Eye (tissue), 1 donor: ENCODE measurements at regions not wholly inside any gene's neighbourhood (a gene's known extent, or its start where the extent isn't known, plus 50 kb on each side); places are given as distances from the start of the nearest gene placed in this dataset.
"Not testable (repeated sequence)": the region's sequence is repeated elsewhere in the genome, so short reads cannot be mapped to it uniquely, and the experiment has no call there.

Source experiments
- DNase-seq: peaks from one replicate; pipeline ENCODE4 v3.0.0-alpha.2; 2015

DNA sequence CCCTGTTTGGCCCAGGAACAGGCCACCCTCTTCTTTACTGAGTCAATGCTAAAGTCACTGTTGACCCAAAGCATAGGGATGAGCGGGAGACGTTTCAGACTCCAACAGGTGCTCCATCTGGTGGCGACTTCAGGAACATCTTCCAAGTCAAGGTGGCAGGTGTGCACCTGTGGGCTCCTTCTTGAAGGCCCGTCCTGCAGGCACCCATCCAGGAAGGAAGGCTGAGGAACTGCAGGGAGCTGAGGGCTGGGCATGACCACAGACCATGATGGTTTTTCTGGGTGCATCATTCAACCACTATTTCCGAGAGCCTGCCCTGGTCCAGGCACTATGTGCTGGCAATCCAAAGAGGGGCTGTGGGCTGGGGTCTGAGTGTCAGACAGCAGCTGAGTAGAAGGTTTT lies 142.8 kb downstream of the NDUFA10 start:
- peak; percentile 79 for DNase-seq

DNA sequence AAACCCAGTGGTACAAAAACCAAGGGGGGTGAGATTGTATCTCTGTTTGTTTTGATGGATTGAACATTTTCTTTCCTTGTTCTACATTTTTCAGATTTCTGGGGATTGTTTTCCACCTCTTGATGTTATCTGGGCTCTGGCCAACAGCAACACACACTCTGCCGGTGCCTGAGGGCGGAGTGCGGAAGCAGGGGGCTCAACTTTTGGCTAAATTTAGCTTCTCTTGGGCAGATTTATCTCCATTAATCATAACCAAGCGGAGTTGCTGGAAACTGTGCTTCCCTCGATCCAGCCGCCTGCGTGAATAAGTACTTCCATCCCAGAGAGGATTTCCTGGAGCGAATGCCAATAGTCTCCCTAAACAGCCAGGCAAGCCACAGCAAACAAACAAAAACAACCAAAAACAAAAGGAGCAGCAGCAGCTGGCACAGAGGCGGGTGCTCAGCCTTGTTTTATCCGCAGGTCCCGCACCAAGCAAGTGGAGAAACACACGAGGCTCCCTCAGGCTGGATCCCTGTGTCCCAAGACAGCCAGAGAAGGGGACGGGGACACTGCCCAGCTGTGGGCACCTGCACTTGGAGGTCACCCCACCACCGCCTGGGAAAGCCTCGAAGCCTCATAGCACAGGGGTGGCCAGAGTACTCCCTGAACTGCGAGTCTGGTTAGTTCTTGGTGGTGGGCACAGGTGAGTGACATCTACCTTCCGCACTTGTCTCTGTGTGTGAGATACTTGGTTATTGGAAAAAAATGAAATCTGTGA lies 143.4 kb downstream of the NDUFA10 start:
- DNase-seq = peak; percentile 77

DNA sequence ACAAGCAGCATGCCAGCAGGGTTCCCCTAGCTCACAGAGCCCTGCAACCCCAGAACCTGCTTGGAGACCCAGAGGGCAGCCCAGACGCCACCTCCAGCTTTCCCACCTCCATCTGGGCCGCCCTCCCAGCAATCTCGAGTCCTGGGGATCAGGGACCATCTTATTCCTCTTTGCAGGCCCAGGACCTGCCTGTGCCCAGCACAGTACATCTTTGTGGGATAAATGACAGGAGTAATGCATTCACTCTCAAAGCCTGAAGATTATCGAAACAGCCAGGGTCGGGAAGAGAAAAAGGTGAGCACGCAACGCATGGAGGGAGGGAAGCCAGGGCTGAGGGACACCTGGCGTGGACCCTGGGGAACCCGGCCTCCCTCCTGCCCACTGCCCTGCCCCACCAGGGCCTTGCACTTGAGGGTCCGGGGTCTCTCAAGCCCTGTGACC lies 144.1 kb downstream of the NDUFA10 start:
- DNase-seq = no peak

DNA sequence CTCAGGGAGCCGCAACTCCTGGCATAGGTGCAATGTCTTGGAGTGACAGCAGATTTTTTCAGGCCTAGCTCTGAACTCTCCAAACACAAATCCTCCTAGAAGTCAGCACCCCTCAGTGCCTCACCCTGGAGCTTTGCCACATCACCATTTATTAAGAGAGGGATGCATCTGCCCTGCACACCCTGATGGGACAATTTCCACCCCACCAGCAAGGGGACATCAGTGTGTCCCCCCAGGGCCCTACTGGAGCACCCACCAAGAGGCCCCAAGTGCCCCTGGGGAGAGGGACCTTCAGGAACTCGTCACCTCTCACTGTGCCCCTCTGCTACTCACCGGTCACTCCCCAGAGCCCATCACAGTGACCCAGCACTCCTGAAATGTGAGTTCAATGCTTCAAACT lies 144.7 kb downstream of the NDUFA10 start:
- DNase-seq = no peak

DNA sequence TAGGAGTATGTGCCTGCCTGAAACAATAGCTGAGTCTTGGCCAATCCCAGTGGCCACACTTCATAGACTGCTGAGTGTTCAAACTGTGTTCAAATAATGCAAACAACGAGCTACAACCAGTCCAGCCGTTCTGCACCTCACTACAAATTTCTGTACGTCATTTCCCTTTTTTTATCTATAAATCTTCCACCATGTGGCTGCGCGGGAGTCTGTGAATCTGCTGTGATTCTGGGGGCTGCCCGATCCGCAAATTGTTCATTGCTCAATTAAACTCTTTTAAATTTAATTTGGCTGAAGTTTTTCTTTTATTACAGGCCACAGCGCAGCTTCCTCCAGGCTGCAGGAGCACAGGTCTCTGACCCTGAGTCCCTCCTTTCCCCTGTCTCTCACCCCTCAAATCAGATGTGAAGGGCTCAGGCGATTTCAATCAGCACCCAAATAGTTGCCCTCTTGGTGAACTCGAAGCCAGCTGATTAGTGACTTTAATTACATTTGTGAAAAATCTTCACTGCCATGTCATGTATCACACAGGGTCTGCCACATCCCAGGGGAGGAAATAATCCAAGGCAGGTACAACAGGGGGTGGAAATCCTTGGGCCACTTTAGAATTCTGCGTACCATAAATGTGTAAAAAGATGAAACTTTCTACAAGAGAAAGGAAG lies 145.6 kb downstream of the NDUFA10 start:
- no peak for DNase-seq

DNA sequence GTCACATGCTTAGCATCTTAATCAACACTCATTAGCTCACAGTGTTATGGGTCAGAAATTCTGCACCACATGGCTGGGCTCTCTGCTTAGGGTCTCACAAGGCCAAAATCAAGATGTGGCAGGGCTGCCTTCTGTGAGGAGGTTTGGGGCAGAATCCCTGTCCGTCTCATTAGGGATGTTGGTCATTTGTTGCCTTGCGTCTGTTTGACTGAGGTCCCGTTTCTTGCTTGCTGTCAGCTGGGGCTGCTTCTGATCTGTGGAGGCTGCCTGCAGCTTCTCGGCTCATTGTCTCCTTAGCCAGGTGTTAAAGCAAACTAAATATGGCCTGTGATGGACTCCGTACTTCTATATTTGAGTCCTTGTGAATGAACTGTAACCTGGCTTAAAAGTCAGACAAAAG lies 146.5 kb downstream of the NDUFA10 start:
- no peak for DNase-seq

DNA sequence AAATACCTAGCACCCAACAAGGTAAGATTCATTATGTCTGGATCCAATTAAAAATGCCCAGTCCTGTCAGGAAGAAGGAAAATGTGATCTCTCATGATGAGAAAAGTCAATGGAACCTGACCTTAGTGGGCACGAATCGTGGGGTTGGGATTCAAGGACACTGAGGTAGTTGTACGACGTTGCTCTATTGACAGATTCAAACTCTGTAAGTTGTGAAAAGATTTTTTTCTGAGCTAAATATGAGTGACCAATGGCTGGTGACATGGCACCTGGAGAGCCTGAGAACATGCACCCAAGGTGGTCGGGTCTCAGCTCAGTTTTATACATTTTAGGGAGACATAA lies 148.2 kb downstream of the NDUFA10 start:
- DNase-seq = no peak

DNA sequence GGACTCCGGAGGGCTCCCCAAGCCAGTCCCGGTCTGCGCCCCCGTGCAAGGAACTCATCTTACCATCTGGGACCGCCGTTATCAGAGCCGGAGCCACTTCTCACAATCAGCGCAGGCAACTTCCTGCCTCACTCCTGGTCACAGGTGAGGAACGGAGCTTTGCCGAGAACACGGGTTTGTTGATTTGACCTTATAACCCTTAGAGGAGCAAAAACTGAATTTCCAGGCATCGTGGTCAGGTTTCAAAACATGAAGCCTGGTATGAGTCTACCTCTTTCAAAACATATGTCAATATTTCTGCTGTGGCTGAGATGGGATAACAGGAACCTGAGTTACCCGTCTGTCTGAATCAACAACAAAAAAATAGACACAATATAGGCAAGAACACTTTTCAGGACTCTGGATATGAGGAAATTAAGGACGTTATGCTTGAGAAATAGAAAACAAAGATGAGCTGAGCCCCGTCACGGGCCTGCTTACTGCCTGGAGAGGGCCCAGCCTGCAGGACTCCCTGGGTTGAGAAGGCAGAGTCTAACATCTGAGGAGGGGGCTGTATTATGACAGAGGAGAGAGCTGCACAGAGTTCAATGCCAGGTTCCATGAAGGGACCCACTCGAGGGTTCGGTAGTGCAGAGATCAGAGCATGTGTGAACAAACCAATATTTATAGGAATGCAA lies 148.7 kb downstream of the NDUFA10 start:
- DNase-seq = no peak

DNA sequence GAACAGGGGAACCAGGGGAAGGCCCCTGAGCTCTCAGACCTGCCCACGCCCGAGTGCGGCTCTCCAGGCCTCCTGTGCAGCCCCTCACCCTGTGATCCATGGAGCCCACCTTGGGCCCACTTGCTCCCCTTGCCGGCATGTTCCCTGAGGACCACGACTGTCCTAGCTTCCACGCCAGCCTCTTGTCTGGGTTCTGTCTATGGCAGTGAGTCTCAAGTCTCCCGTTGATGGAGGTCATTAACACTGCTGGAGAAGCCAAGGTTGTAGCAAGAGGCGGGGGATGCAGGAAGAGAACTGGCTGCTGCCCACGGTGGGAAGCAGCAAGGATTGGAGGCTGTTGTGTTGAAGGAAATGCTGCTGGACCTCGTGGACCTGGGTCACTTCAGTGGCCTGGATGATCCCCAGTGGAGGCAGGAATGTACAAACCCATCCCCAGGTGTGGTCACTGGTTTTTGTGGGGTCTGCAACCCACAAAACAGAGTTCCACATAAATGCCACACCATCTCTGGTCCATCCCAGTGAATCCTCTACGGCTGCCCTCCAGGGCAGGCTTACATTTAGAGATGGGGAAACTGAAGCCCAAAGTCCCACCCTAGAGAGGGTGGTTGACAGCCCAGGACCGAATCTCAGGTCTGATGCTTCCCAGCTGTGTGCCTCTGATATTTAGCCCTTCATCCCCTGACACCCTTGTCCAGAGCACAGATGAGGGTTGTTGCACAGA lies 150.3 kb downstream of the NDUFA10 start:
- DNase-seq = no peak

DNA sequence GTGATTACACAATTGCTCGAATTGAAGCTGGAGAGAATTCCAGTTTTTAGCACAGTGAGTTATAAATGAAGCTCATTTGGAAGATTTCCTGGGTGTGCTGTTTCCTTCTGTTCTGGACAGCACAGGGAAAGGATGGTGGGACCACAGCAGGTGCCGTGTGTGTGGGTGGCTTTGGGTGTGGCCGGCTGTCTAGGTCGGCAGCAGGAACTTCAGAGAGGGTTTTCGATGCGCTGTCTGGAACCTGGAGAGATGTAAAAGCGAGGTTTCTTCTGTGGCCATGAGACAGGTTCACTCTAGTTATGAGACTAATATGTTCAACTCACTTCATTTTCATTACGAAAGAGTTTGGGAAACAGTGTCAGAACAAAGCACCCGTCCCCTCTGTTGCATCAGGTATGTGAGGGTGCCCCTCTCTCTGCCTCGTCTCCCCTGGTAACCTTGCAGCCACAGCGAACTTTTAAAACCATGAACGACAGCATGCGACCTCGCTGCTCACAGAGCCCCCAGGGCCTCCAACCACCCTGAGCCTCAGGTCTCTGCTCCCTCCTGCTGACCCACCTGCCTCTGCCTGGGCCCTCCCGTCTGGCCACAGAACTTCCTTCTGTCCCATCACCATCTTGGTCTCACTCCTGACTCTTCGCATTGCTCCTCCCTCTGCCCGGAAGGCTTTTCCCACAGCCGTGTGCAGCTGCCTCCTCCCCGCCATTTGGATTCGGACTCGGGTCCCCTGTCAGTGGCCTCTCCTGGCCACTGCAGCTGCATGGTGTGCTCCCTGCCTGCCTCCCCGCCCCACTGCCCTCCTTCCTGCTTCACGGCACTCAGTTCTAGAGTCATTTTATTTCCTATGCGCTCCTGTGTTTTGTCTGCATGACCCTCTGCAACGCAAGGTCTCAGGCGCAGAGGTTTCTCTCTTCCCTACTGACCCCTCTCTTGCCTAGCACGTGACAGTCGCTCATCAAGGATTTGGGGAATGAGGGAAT lies 151.2 kb downstream of the NDUFA10 start:
- no peak for DNase-seq

DNA sequence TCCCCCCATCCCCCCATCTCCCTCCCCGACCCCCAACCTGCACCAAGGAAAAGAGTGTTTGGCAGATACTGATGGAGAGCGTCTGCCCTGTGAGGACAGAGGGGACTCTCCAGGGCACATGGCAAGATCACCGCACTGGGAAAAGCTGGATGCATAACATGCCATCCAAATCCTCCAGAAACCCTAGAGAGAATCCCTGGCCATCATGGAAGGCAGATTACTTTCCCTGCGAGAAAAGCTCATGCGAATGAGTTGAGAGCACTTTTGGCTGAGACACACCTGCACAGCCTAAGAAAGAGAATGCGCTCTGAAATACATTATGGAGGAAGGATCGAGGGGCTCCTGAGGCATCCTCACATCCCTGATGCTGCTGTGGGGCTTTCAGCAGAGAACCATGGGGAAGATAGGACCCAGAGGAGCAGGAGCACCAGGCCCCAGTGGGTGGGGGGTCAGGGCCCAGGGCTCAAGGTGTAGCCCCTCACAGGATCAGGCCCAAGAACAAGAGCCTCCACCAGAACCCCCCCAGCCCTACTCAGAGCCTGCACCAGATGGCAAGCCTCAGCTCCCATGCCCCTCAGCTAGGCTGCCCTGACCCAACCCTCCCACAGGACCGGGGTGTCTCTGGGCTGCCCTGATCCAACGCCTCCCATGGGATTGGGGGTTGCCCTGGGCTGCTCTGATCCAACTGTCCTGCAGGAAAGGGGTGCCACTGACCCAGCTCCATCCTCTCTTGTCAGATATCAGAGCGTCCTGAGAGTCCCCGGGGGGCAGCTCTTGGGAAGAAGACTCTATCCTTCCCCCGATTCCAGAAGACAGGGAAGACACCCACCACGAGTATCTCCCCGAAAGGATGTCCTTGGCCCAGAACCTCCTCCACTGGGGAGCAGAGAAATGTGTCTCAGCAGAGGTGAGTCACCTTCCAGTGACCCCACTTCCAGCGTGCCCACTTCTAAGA lies 153.4 kb downstream of the NDUFA10 start:
- no peak for DNase-seq

DNA sequence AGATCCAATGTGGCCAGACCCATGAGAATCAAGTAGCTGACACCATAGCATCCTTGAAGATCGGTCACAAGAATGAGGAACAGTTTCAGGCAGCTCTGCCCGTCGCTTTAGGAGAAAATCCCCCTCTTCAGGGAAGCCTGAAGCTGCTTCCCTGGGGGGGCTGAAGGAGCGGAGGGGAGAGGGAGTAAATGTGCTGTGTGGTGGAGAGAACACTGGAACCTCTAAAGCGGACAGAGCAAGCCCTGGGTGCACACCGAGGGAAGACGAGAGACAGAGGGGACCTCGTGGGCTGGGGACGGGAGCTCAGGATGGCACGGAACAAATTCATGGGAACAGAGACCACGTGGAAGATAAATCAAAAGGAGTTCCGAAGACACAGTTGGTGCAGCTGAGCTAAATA lies 154.3 kb downstream of the NDUFA10 start:
- no peak for DNase-seq

DNA sequence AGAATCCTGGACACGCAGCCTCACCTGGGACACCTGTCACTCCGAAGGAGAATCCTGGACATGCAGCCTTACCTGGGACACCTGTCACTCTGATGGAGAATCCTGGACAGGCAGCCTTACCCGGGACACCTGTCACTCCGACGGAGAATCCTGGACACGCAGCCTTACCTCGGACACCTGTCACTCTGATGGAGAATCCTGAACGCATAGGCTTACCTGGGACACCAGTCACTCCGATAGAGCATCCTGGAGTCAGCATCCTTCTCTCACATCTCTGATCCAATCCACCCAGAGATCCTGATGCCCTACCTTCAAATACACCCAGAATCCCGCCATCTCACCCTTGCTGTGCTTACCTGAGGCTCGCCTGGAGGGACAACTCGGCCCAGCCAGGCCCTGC lies 154.9 kb downstream of the NDUFA10 start:
- DNase-seq = no peak

DNA sequence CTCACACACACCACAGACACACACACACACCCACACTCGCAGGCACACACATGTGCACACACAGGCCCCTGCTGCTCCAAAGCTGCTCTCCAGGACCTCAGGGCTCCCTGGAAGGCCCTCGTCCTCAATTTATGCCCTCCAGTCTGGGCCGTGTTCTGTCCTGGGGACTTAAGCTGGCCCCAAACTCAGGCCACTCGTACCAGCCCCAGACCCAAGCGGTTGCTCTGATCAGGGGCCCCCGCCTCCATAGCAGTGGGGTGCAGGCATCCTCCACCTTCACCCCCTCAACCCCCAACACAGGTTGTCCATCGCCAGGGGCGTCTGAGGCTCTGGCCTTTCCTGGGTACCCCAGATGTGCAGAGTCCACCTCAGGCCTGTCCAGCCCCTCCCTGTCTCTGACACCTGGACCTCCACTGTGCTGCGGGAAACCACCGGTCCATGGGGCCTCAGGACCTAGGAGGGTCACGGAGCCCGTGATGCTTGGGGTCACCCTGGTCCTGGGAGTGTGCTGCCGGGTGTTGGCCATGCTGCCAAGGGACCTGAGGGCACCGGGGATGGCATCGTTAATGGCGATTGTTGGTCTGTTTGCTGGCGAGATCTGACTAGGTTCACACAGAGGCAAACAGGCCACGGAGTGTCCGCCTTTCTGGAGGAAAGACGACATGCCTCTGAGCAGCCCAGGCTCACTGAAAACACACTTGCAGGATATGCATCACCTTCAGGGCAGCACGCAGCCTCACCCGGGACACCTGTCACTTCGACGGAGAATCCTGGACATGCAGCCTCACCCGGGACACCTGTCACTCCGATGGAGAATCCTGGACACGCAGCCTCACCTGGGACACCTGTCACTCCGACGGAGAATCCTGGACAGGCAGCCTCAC lies 155.6 kb downstream of the NDUFA10 start:
- no peak for DNase-seq

DNA sequence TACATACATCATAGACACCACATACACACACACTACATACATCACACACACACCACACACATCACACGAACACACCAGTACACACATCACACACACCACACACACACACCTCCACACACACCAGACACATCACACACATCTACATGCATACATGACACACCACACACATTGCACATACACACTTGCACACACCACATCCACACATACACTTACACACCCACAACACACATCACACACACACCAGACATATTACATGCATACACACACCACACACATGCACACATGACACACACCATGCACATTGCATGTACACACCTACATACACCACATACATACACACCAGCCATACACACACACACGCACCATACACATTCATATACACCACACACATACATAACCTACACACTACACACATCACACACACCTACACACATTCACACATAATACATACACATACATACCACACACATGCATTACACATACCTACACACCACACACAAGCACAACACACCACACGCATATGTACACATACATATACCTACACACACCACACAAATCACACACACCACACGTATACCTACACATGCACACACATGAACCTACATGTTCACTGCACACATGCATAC lies 156.5 kb downstream of the NDUFA10 start:
- DNase-seq = no peak

DNA sequence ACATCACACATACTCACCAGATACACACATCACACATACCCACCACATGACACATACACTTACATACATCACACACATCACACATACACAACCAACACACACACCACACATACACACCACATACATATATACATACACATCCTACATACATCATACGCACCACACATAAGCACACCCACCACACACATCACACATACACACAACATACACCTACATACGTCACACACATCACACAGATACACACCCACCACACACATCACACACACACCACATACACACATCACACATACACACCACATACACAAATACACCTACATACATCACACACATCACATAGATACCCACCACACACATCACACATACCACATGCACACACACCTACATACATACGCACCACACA lies 158.4 kb downstream of the NDUFA10 start:
- no peak for DNase-seq

DNA sequence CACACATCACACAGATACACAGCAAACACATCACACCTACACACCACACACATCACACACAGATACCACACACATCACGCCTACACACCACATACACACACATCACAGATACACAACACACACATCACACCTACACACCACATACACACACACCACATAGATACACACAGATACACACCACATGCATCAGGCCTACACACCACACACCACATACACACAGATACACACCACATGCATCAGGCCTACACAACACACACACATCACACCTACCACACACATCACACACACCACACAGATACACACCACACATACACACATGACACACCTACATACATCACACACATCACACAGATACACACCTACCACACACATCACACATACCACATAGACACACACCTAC lies 158.8 kb downstream of the NDUFA10 start:
- DNase-seq = no peak

DNA sequence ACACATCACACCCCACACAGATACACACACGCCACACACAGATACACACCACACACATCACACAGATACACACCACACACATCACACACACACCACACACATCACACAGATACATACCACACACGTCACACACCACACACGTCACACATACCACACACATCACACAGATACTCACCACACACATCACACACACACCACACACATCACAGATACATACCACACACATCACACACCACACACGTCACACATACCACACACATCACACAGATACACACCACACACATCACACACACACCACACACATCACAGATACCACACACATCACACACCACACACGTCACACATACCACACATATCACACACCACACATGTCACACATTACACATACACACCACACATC lies 159.3 kb downstream of the NDUFA10 start:
- DNase-seq = not testable (repeated sequence)

DNA sequence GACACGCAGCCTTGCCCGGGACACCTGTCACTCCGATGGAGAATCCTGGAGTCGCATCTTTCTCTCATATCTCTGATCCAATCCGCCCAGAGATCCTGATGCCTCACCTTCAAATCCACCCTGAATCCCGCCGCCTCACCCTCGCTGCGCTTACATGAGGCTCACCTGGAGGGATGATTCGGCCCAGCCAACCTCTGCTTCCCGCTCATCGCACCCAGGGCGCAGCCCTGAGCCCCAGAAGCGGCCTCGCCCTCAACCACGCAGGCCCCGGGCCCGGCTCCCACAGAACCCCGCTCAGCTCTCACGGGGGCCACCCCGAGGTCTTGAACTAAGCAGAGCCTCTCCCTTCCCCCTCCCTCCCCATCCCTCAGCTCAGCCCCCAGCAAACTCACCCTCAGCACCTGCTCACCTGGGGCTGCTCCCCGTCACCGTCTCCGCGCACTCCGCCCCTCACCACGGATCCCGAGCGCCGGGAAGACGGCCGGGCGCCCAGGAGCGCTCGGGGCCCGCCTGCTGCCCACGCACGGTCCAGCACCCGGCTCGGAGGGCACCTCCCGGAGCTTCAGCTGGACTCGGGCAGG lies 160.0 kb downstream of the NDUFA10 start:
- DNase-seq = no peak
